ENCODE measurements at regions not wholly inside any gene's neighbourhood (a gene's known extent, or its start where the extent isn't known, plus 50 kb on each side); places are given as distances from the start of the nearest gene placed in this dataset.

- peak overlapping the region; percentile 47 for H3K27ac ChIP-seq
- H3K36me3 ChIP-seq (ENCODE audit: insufficient read depth in 1 of 2, low read depth in 1 of 2): no peaks in the 10 kb centered on the region
- 12 to 15% (median 14%) methylated on average over 19 of the region's 19 CpGs for WGBS, 3 donors
- no peak for TF ChIP-seq CTCF (IDR thresholded peaks at IDR 0.05)
- DNase-seq (peak; percentile 56 to 76), ATAC-seq (peak; percentile 77 to 90 (median 85))
- peaks cover 5% of the 10 kb centered on the region for H3K9me3 ChIP-seq
- intact Hi-C loops (cut with DNase I): no loop called here
- H3K4me1 ChIP-seq: peaks cover 11% of the 10 kb centered on the region
- H3K4me3 ChIP-seq: peak overlapping the region; percentile 24
- no peaks in the 10 kb centered on the region for H3K27me3 ChIP-seq (ENCODE audit: insufficient read depth in 3 of 3, low read length in 2 of 3)
Measured at GRCh38 chr10:31157123-31158010, 125.7 kb upstream of the ZNF438 start.

GRCh38 chr10:31158011-31158658, 126.5 kb upstream of the ZNF438 start:
- peak in 2 of 4 donors; percentile 39 to 49 for ATAC-seq
- WGBS, 3 donors: 44 to 62% (median 58%) methylated on average over 7 to 9 of the region's 9 CpGs
- DNase-seq: no peak
- Histone ChIP-seq H3K27ac (peak overlapping the region; percentile 47), H3K36me3 (ENCODE audit: insufficient read depth in 1 of 2, low read depth in 1 of 2) (no peaks in the 10 kb centered on the region), H3K9me3 (peaks cover 5% of the 10 kb centered on the region), H3K27me3 (ENCODE audit: insufficient read depth in 3 of 3, low read length in 2 of 3) (no peaks in the 10 kb centered on the region), H3K4me3 (peak overlapping the region; percentile 24), H3K4me1 (peaks cover 6% of the 10 kb centered on the region)
- no peak for TF ChIP-seq CTCF (IDR thresholded peaks at IDR 0.05)
- intact Hi-C loops (cut with DNase I): no loop called here

GRCh38 chr10:31166606-31167005, 134.9 kb upstream of the ZNF438 start:
- H3K4me1 ChIP-seq: no peaks in the 10 kb centered on the region
- peaks cover 0 to 2% (median 0%) of the 10 kb centered on the region in 3 donors for H3K27me3 ChIP-seq (ENCODE audit: insufficient read depth in 3 of 3, low read length in 2 of 3)
- intact Hi-C loops (cut with DNase I): no loop called here
- ATAC-seq: no peak
- DNase-seq: no peak
- H3K27ac ChIP-seq: no peak overlapping the region
- 97 to 99% (median 99%) methylated on average over 3 of the region's 3 CpGs for WGBS, 3 donors
- H3K9me3 ChIP-seq: no peaks in the 10 kb centered on the region
- TF ChIP-seq CTCF (IDR thresholded peaks at IDR 0.05): no peak
- no peaks in the 10 kb centered on the region for H3K36me3 ChIP-seq (ENCODE audit: insufficient read depth in 1 of 2, low read depth in 1 of 2)
- no peak overlapping the region for H3K4me3 ChIP-seq

GRCh38 chr10:31170636-31171035, 139.0 kb upstream of the ZNF438 start:
- TF ChIP-seq CTCF (IDR thresholded peaks at IDR 0.05): no peak
- no peaks in the 10 kb centered on the region for H3K36me3 ChIP-seq (ENCODE audit: insufficient read depth in 1 of 2, low read depth in 1 of 2)
- no peak for DNase-seq
- H3K9me3 ChIP-seq: peaks cover 14% of the 10 kb centered on the region
- H3K4me1 ChIP-seq: no peaks in the 10 kb centered on the region
- no peak overlapping the region for H3K4me3 ChIP-seq
- WGBS, 3 donors: 90 to 93% (median 92%) methylated on average over 4 of the region's 4 CpGs
- no peak for ATAC-seq
- H3K27ac ChIP-seq: no peak overlapping the region
- peaks cover 0 to 2% (median 0%) of the 10 kb centered on the region in 3 donors for H3K27me3 ChIP-seq (ENCODE audit: insufficient read depth in 3 of 3, low read length in 2 of 3)
- intact Hi-C loops (cut with DNase I): no loop called here
